NCI-H146 (cell line): ENCODE measurements at regions not wholly inside any gene's neighbourhood (a gene's known extent, or its start where the extent isn't known, plus 50 kb on each side); places are given as distances from the start of the nearest gene placed in this dataset.

Source experiments
- DNase-seq: peaks from one replicate; lab custom pipeline; 2025; lab: John Stamatoyannopoulos, UW

DNA sequence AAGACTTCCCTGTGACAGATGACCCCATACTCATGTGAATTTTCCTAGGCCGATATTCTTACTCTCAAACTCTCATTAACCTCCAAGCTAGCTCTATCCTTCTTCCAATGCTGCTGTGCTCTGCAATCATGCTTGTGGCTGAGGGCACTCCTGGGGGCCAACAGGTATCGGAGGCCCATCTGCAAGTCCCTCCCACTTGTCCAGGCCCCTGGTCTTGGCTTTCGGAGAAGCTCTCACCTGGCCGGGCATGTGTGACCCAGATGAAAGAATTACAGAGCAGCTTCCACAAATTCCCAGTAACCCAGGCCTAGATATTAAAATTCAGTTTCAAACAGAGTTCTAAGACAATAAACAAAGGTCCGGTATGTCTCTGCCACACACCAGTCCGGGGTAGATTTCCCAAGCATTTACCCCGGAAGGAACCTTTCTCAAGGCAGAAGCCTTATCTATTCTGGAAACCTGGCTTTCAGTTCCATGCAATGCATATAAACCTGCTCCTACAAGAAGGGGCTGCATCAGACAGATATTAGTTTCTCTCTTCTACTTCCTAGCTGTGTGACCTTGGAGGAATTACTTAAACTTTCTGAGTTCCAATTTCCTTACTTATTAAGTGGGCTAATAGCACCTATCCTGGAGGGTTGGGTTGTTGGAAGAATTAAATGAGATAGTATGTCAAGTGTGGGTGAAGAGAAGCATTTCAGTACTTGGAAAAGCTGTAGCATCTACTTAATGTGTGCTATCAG is 270.8 kb downstream of the PTTG2 start:
- no peak for DNase-seq

GRCh38 chr4:38231626-38232025 is 271.4 kb downstream of the PTTG2 start:
- no peak for DNase-seq

DNA sequence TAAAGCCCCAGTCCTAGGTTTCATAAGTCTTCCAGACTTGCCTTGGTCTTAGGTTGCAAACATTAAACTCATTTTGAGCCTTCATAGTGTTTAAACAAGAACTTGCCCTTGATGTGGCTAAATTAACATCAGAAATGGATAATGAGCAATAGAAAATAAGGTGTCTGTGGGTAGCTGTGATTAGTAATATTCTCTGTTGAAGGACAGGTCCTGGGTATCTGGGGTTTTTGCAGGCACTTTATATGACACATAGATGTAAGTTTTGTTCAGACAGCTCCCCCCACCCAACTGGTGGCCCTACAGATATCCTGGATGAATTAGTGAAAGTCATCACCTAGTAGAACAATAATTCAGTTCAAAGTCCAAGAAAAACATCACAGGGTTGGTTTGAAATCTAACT is 272.5 kb downstream of the PTTG2 start:
- DNase-seq: no peak

GRCh38 chr4:38233727-38234480 is 273.7 kb downstream of the PTTG2 start:
- no peak for DNase-seq

DNA sequence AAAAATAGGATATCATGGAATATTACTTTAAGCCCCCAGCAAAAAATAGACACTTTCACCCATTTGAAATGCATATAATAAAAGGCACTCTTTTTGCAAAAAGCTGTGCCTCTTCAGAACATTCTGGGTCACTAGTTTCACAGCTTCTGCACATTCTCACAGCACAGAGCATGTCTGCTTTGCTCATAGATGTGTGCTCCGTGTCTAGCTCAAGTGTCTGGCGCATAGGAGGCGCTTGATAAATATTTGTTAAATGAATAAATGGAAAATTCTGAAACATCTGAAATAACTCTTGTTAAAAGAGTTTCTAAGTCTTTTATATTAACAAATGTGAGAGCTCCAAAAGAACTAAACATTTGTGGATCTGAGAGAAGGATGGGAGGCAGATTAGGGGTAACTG is 275.2 kb downstream of the PTTG2 start:
- DNase-seq: no peak

- no peak for DNase-seq
Observed at GRCh38 chr4:38236003-38236402, 275.8 kb downstream of the PTTG2 start.

GRCh38 chr4:38236503-38236902 is 276.3 kb downstream of the PTTG2 start:
- DNase-seq: no peak

DNA sequence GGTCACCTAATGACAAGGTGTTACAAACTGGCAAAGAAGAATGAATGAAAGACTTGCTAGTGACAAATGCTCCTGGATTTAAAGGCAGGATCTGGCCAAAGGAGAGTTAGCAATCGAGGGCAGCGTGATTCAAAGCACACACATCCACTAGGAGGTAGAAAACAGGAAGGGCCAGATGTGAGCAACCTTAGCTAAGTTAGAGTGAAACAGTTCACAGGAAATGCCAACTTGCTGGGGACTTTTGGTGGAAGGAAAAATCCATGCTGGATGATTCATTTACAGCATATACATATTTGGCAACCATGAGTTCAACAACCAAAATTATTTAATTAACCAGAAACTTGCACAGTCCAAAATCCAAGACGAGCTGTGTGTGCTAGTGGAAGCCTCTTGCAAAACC is 276.9 kb downstream of the PTTG2 start:
- no peak for DNase-seq

GRCh38 chr4:38241541-38241940 is 281.3 kb downstream of the PTTG2 start:
- DNase-seq: no peak

DNA sequence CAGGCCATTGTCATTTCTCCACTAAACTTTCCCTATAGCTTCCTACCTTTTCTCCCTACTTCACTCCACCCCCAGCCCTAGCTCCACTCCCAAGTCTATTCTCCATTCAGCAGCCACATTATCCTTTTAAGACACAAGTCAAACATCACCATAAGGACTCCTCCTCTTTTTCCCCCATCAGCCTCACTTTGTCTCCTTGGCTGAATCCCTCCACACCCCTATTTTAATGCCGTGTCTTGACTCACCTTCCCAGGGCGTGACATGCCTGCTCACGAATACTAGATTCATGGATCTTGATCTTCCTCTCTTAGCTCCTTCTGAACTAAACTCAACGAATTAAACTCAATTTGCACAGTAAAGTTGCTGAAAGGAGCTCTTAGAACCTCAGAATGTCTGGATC is 281.9 kb downstream of the PTTG2 start:
- no peak for DNase-seq

- no peak for DNase-seq
Observed at GRCh38 chr4:38242822-38243387, 282.7 kb downstream of the PTTG2 start.

- DNase-seq: no peak
Observed at GRCh38 chr4:38243388-38244053, 283.3 kb downstream of the PTTG2 start.

GRCh38 chr4:38254825-38255224 is 294.6 kb downstream of the PTTG2 start:
- DNase-seq: no peak

GRCh38 chr4:38255572-38255971 is 295.4 kb downstream of the PTTG2 start:
- DNase-seq: no peak

GRCh38 chr4:38266616-38267015 is 306.4 kb downstream of the PTTG2 start:
- DNase-seq: no peak

DNA sequence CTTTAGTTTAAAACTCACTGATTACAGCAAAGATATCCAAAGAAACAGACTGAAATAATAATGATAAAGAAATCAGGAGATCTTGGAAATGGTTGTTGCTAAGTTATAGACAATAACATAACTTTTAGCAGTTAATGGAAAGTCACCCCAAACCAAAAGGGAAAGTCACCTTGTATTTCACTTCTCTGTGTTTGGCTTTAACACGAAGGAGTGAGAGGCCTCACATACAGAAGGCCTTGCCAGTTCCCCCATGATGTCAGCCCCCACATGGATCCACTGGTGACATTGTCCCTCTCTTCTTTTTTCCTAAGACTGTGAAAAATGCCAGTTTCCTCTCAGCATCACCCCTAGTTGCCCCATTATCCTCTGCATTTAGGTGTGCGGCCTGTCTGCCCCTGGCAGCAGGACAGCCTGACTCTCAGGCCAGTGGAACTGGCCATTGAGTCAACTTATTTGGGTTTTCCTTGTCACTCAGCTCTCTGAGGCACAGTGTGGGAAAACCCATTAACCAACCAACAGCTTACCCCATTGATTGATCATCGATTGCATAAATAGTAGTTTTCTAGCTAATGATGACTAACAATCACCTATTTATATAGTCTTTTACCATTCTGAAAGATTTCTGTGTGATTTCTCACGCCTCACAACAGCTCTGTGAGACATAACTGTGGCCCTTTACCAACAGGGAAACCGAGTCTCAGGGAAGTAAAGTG is 308.1 kb downstream of the PTTG2 start:
- no peak for DNase-seq

DNA sequence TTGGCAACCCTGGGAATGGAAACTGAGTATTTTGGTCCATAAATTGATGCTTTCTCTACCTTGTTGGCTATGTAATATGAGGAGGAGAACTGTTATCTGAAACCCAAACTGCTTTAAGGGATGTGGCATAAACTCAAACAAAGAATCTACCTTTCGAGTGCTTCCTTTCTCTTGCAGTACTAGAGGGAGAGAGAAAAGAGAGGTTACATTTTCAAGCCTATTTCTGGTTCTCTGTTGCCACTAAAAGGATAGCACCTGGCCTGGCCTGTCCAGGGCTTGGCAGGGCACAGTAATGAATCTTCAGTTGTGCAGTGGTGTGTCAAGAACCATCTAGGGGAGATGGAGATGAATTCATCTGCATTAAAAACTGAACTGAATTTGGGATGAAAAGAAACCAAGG is 308.6 kb downstream of the PTTG2 start:
- no peak for DNase-seq

DNA sequence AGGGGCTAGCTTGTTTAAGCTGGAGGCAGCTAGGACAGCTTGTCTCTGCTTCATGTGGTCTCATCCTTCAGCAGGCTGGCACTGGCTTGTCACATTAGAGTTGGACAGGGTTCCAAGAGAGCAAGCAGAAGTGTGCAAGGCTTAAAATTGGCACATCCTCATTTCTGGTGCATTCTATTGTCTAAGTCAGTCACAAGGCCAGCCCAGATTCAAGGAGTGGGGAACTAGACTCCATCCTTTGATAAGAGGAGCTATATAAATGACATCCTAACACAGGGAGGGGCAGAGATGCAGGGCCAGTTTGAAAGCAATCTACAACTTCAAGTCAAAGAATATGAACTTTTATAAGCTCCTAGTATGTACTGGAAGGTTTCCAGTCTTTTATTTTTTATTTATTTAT is 313.2 kb downstream of the PTTG2 start:
- DNase-seq: no peak

DNA sequence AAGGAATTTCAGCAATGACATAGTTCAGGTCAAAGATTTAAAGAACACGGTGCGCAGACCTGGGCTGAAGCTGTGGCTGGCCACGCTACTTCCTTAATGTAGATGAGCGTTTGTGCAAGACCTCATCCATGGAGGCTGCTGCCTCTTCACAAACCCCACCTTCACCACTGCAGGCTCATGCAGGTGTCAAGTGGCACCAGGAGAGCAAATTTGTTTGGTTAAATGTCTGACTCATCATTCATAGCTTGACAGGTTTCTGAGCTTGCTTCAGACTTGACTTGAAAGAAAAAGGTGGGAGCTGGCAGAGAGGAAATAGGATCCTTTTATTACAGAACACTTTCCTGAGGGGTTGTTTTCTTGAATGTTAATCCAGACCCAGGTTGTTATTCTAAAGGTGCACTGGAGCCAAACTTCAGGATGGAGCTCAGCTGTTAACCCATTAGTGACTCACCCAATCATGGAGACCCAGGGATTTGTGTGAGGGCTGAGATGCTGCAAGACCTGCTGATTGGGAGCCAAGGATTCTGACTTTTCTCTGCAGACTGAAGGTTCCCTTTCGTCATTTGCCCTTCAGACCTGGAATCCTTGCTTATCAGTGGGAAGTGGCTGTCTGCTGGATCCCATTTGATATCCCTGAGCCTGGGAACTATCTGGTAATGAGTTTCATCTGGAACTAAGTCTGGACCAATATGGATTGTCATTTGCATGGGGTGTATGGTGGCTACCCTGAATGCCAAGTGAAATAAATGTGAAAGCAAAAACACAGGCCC is 315.3 kb downstream of the PTTG2 start:
- no peak for DNase-seq

DNA sequence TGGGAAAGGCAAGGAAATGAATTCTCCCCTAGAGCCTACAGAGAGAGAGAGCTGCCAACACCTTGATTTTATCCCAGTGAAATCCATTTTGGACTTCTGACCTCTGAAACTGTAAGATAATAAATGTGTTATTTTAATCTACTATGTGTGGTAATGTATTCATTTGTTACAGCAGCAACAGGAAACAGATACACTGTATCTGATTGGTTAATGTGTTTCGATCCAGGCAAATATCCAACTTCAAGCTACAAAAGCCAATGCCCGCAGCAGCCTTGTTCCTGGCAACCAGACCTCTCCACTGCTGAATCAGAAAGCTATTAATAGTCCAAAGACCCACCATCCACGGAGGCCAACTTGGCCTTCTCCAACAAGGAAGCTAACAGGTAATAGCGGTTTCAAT is 318.1 kb downstream of the PTTG2 start:
- DNase-seq: no peak

DNA sequence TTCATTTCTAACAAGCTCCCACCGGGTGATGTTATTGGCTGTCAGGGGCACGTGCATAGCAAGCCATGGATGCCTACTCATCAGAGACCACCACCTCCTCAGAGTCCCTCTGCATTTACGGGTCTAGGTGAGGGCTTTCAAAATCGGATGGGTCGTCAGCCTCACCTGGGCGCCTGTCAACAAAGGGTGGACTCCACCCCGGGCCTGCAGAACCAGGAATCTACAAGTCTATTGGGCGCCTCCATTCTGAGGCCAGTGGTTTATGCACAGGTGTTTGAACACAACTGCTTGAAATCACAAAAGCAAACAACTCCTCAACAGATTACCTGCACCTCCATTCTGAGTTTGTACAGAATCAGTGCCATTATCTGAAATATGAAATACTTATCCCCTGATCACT is 318.9 kb downstream of the PTTG2 start:
- no peak for DNase-seq
